GM06990 (cell line): ENCODE measurements at regions not wholly inside any gene's neighbourhood (a gene's known extent, or its start where the extent isn't known, plus 50 kb on each side); places are given as distances from the start of the nearest gene placed in this dataset.

ENCODE experiments used
- DNase-seq: peaks from one replicate; pipeline ENCODE4 v3.0.0-alpha.2; 2011; ENCODE audit not compliant: insufficient read length; ENCODE audit errors: extremely low read depth
- H3K27me3 ChIP-seq: replicated peaks from 2 replicates; pipeline ENCODE4 v1.6.0; 2011; ENCODE audit warnings: low read length; ENCODE audit not compliant: control insufficient read depth, insufficient read depth
- H3K36me3 ChIP-seq: 2 replicates; pipeline ENCODE4 v1.5.1; 2011; ENCODE audit warnings: low read length; ENCODE audit not compliant: control insufficient read depth, insufficient read depth
- H3K4me3 ChIP-seq: replicated peaks from 2 replicates; pipeline ENCODE4 v1.5.1; 2011; ENCODE audit warnings: low read depth, mild to moderate bottlenecking, control low read depth, low read length
- TF ChIP-seq, protein P1 (sequence below): IDR thresholded peaks from 2 replicates; pipeline ENCODE4 v1.5.1; 2011; ENCODE audit warnings: low read length, control low read depth, mild to moderate bottlenecking, inconsistent platforms; ENCODE audit not compliant: insufficient read depth, poor library complexity, severe bottlenecking

DNA sequence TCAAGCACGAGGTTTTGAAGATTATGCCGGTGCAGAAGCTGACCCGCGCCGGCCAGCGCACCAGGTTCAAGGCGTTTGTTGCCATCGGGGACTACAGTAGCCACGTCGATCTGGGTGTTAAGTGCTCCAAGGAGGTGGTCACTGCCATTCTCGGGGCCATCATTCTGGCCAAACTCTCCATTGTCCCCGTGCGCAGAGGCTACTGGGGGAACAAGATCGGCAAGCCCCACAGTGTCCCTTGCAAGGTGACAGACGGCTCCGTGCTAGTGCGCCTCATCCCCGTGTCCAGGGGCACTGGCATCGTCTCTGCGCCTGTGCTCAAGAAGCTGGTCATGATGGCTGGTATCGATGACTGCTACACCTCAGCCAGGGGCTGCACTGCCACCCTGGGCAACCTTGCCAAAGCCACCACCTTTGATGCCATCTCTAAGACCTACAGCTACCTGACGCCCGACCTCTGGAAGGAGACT lies 284.7 kb downstream of the GPR37 start:
- no peaks in the 10 kb centered on the region for H3K27me3 ChIP-seq
- no peak overlapping the region for H3K4me3 ChIP-seq
- TF ChIP-seq, protein P1, sequence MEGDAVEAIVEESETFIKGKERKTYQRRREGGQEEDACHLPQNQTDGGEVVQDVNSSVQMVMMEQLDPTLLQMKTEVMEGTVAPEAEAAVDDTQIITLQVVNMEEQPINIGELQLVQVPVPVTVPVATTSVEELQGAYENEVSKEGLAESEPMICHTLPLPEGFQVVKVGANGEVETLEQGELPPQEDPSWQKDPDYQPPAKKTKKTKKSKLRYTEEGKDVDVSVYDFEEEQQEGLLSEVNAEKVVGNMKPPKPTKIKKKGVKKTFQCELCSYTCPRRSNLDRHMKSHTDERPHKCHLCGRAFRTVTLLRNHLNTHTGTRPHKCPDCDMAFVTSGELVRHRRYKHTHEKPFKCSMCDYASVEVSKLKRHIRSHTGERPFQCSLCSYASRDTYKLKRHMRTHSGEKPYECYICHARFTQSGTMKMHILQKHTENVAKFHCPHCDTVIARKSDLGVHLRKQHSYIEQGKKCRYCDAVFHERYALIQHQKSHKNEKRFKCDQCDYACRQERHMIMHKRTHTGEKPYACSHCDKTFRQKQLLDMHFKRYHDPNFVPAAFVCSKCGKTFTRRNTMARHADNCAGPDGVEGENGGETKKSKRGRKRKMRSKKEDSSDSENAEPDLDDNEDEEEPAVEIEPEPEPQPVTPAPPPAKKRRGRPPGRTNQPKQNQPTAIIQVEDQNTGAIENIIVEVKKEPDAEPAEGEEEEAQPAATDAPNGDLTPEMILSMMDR, result no peak
- no peaks in the 10 kb centered on the region for H3K36me3 ChIP-seq
- no peak for DNase-seq

DNA sequence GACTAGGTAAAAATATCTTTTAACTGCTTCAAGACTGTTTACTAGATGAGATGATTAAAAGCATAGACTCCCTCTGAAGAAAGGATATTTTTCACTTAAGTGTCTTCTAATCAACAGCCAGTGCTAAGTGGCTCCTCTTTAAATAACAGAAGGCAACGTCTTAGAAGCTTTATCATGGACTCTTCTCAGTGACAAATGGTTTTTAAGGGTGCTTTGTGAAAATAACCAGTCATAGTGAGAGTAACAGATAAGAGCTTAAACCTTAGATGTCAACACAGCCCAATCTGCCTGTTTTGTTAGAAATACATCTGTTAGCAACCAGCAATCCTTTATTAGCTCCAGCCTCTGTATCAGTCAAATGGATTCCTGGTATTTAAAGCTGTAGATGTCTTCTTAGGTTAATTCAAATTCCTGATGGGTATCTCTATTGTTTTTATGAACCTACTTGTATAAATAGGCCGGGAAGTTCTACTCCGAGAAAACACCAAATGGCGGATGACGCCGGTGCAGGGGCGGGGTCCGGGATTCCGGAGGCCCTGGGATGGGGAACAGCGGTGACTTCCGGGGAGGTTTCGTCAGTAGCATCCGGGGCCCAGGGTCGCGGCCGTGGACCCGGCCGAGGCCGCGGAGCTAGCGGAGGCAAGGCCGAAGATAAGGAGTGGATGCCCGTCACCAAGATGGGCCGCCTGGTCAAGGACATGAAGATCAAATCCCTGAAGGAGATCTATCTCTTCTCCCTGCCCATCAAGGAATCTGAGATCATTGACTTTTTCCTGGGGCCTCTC lies 285.4 kb downstream of the GPR37 start:
- TF ChIP-seq, protein P1, result no peak
- no peaks in the 10 kb centered on the region for H3K36me3 ChIP-seq
- H3K4me3 ChIP-seq, result no peak overlapping the region
- no peaks in the 10 kb centered on the region for H3K27me3 ChIP-seq
- peak; percentile 3 for DNase-seq

DNA sequence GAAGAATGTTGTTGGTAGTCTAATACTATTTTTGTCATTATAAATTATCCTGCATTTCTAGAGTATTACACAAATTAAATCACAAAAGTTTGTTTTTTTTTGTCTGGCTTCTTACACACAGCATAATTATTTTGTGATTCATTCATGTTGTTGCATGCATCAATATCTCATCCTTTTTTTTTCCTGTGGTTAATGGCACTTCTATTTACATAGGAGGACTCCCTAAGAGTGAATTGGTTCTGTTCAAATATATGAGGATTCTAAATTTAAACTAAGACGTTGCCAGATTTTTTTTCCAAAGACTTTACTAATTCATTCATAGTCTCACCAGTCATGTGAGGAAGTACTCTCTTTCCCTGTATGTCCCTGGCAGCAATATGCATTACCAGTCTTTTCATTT lies 303.3 kb downstream of the GPR37 start:
- Histone ChIP-seq H3K4me3 (no peak overlapping the region), H3K27me3 (no peaks in the 10 kb centered on the region), H3K36me3 (no peaks in the 10 kb centered on the region)
- TF ChIP-seq, protein P1, result no peak
- no peak for DNase-seq

DNA sequence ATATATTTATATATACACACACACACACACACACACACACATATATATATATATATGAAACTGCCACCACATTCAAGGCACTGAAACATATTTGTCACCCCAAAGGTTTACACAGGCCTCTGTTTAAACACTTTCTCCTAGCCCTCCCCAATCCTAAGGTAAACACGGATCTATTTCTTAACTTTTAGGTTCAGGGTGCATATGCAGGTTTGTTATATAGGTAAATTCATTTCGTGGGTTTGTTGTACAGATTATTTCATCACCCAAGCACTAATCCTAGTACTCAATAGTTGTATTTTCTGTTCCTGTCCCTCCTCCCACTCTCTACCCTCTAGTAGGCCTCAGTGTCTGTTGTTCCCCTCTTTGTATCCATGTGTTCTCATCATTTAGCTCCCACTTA lies 305.0 kb downstream of the GPR37 start:
- Histone ChIP-seq H3K36me3 (no peaks in the 10 kb centered on the region), H3K27me3 (no peaks in the 10 kb centered on the region), H3K4me3 (no peak overlapping the region)
- DNase-seq, result no peak
- TF ChIP-seq, protein P1, result no peak

DNA sequence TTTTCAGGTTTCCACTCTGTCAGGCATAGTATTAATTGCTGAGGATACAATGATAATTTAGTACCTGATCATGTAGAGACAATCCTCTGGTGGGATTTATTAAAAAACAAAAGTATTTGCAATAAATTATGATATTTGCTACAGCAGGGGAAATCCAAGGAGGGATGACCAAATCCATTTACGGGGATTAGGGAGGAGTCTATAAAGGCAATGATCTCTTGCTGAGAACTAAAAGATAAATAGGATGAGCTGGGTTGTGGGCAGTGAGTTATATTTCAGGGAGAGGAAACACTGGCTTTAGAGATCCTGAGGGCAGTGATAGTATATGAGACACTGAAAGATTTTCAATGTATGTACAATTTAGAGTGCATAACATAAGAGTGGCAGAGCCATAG lies 305.5 kb downstream of the GPR37 start:
- DNase-seq, result no peak
- no peaks in the 10 kb centered on the region for H3K27me3 ChIP-seq
- H3K4me3 ChIP-seq, result no peak overlapping the region
- no peaks in the 10 kb centered on the region for H3K36me3 ChIP-seq
- TF ChIP-seq, protein P1, result no peak
